ENCODE measurements at regions not wholly inside any gene's neighbourhood (a gene's known extent, or its start where the extent isn't known, plus 50 kb on each side); places are given as distances from the start of the nearest gene placed in this dataset.

GRCh38 chr11:115939731-115940421 is 435.7 kb upstream of the CADM1 start:
- ChIA-PET POLR2A (no interaction called here), CTCF (no interaction called here)
- in situ Hi-C loops (cut with HindIII; ENCODE audit: low pct_unique_long_range_greater_than_20kb, low sequenced_read_pairs) (no loop called here), intact Hi-C loops (cut with micrococcal nuclease; ENCODE audit: unreplicated experiment) (no loop called here)
- no peak for ATAC-seq
- no peak overlapping the region for H3K4me3 ChIP-seq (ENCODE audit: low read depth in 2 of 2, low read length in 2 of 2)
- H3K36me3 ChIP-seq (ENCODE audit: control insufficient read depth, insufficient read depth, low read length): no peaks in the 10 kb centered on the region
- H3K27me3 ChIP-seq (ENCODE audit: control insufficient read depth, insufficient read depth, low read length): no peaks in the 10 kb centered on the region
- DNase-seq (ENCODE audit: low read depth, low spot score): no peak
- BruUV-seq (replicated peaks): no TSS peak
- TF ChIP-seq CTCF (IDR thresholded peaks at IDR 0.05): no peak
- no peak for TF ChIP-seq REST (IDR thresholded peaks at IDR 0.05; ENCODE audit: insufficient read depth in 1 of 2, low read depth in 2 of 2, low read length in 1 of 2)
- H3K9me3 ChIP-seq (ENCODE audit: control insufficient read depth, insufficient read depth, low read depth, low read length): no peaks in the 10 kb centered on the region
- H3K27ac ChIP-seq (ENCODE audit: low read length): no peak overlapping the region
- H3K4me1 ChIP-seq (ENCODE audit: control insufficient read depth, insufficient read depth, low read length): no peaks in the 10 kb centered on the region

- Histone ChIP-seq H3K9me3 (ENCODE audit: control insufficient read depth, insufficient read depth, low read depth, low read length) (no peaks in the 10 kb centered on the region), H3K4me3 (ENCODE audit: low read depth in 2 of 2, low read length in 2 of 2) (no peak overlapping the region), H3K27ac (ENCODE audit: low read length) (no peak overlapping the region), H3K36me3 (ENCODE audit: control insufficient read depth, insufficient read depth, low read length) (no peaks in the 10 kb centered on the region), H3K27me3 (ENCODE audit: control insufficient read depth, insufficient read depth, low read length) (no peaks in the 10 kb centered on the region), H3K4me1 (ENCODE audit: control insufficient read depth, insufficient read depth, low read length) (no peaks in the 10 kb centered on the region)
- in situ Hi-C loops (cut with HindIII; ENCODE audit: low pct_unique_long_range_greater_than_20kb, low sequenced_read_pairs) (no loop called here), intact Hi-C loops (cut with micrococcal nuclease; ENCODE audit: unreplicated experiment) (no loop called here)
- DNase-seq (ENCODE audit: low read depth, low spot score): no peak
- TF ChIP-seq REST (IDR thresholded peaks at IDR 0.05; ENCODE audit: insufficient read depth in 1 of 2, low read depth in 2 of 2, low read length in 1 of 2) (no peak), TCF7L2 (IDR thresholded peaks at IDR 0.05; ENCODE audit: low read depth, low read length) (no peak), CTCF (IDR thresholded peaks at IDR 0.05) (no peak), SIN3A (IDR thresholded peaks at IDR 0.05; ENCODE audit: borderline replicate concordance, insufficient read depth, low read depth, low read length) (no peak), POLR2AphosphoS5 (IDR thresholded peaks at IDR 0.05; ENCODE audit: low read depth, low read length) (no peak)
- ChIA-PET CTCF (no interaction called here), POLR2A (no interaction called here)
- no peak for ATAC-seq
- no TSS peak for BruUV-seq (replicated peaks)
These were observed 435.0 kb upstream of the CADM1 start for GRCh38 chr11:115939104-115939730.
